DND-41 (cell line): ENCODE measurements at regions not wholly inside any gene's neighbourhood (a gene's known extent, or its start where the extent isn't known, plus 50 kb on each side); places are given as distances from the start of the nearest gene placed in this dataset.
A peak's percentile ranks its signal among the peaks of the same experiment; 100 is the strongest.

ENCODE experiments used
- ATAC-seq: fragments of 200-7000 bp; cut with Tn5 transposase; 3 replicates; pipeline ENCODE4 v1.9.1; 2021; ENCODE audit warnings: low read depth; ENCODE audit not compliant: insufficient read depth
- DNase-seq: peaks from one replicate; pipeline ENCODE4 v3.0.0-alpha.2; 2020
- H2AFZ ChIP-seq: 2 replicates; pipeline ENCODE4 v1.6.0; 2012; ENCODE audit warnings: low read depth, low read length
- H3K27ac ChIP-seq: 2 replicates; pipeline ENCODE4 v1.5.1; 2012; ENCODE audit warnings: low read length, inconsistent platforms
- H3K27me3 ChIP-seq: fragments of 200-600 bp; sonication (generic); 2 replicates; pipeline ENCODE4 v1.6.0; 2012; ENCODE audit warnings: low read length, mild to moderate bottlenecking, inconsistent platforms; ENCODE audit not compliant: insufficient read depth, poor library complexity
- H3K36me3 ChIP-seq: 2 replicates; pipeline ENCODE4 v1.5.1; 2012; ENCODE audit warnings: low read length, inconsistent platforms; ENCODE audit not compliant: insufficient read depth
- H3K4me1 ChIP-seq: 2 replicates; pipeline ENCODE4 v1.5.1; 2012; ENCODE audit warnings: mild to moderate bottlenecking, low read length; ENCODE audit not compliant: insufficient read depth
- H3K4me2 ChIP-seq: 2 replicates; pipeline ENCODE4 v1.6.0; 2012; ENCODE audit warnings: mild to moderate bottlenecking, moderate library complexity, low read length, inconsistent platforms; ENCODE audit not compliant: insufficient read depth
- H3K4me3 ChIP-seq, 2 experiments: fragments of 200-600 bp in 1 of 2; shearing (Covaris generic) in 1 of 2; 2 replicates each; pipeline ENCODE4 v1.5.1; 2012 to 2016; ENCODE audit warnings: inconsistent platforms in 2 of 2, low read length in 2 of 2, mild to moderate bottlenecking in 2 of 2, low read depth in 1 of 2, moderate library complexity in 1 of 2
- H3K79me2 ChIP-seq: 2 replicates; pipeline ENCODE4 v1.6.0; 2012; ENCODE audit warnings: low read length, inconsistent platforms; ENCODE audit not compliant: insufficient read depth
- H3K9ac ChIP-seq: 2 replicates; pipeline ENCODE4 v1.6.0; 2012; ENCODE audit warnings: low read depth, mild to moderate bottlenecking, inconsistent platforms, low read length, moderate library complexity
- H3K9me3 ChIP-seq: 2 replicates; pipeline ENCODE4 v1.5.1; 2012; ENCODE audit warnings: low read length, moderate library complexity, mild to moderate bottlenecking, inconsistent platforms; ENCODE audit not compliant: insufficient read depth, severe bottlenecking
- H4K20me1 ChIP-seq: 2 replicates; pipeline ENCODE4 v1.6.0; 2012; ENCODE audit warnings: low read length; ENCODE audit not compliant: insufficient read depth
- EZH2 ChIP-seq: IDR thresholded peaks from 3 replicates; pipeline ENCODE4 v1.6.1; 2012; ENCODE audit warnings: borderline replicate concordance, low read depth, mild to moderate bottlenecking, moderate library complexity, low read length, inconsistent platforms; ENCODE audit not compliant: severe bottlenecking
- TF ChIP-seq, protein P1 (sequence below): IDR thresholded peaks from 2 replicates; pipeline ENCODE4 v1.5.1; 2012; ENCODE audit warnings: borderline replicate concordance, low read length, moderate library complexity, mild to moderate bottlenecking; ENCODE audit not compliant: poor library complexity, severe bottlenecking; ENCODE audit errors: extremely low read depth

DNA sequence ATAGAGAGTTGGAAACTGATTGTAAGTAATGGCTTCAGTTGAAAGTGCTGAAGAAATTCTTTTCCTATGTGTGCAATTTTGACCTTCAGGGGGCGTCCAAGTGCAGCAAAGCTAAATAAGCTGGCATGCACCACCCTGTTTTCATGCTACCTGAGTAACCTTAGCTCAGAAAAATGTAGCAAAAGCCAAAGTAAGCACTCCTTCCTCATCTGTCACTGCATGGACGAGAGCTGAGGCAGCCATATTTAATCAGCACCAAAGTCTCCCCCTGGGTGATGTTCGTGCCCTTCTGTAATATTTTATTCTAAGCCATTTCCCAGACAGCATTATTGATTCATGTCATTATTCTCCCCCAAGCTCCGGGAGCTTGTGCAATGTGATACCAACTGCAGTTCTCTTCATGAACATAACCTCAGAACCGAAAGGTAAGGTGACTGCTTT lies 123.1 kb downstream of the RPS12 start:
- H3K9ac ChIP-seq = no peak overlapping the region
- H3K27me3 ChIP-seq = peaks cover 4% of the 10 kb centered on the region
- no peak for TF ChIP-seq EZH2
- TF ChIP-seq, protein P1, sequence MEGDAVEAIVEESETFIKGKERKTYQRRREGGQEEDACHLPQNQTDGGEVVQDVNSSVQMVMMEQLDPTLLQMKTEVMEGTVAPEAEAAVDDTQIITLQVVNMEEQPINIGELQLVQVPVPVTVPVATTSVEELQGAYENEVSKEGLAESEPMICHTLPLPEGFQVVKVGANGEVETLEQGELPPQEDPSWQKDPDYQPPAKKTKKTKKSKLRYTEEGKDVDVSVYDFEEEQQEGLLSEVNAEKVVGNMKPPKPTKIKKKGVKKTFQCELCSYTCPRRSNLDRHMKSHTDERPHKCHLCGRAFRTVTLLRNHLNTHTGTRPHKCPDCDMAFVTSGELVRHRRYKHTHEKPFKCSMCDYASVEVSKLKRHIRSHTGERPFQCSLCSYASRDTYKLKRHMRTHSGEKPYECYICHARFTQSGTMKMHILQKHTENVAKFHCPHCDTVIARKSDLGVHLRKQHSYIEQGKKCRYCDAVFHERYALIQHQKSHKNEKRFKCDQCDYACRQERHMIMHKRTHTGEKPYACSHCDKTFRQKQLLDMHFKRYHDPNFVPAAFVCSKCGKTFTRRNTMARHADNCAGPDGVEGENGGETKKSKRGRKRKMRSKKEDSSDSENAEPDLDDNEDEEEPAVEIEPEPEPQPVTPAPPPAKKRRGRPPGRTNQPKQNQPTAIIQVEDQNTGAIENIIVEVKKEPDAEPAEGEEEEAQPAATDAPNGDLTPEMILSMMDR = peak; percentile 58
- no peaks in the 10 kb centered on the region for H3K9me3 ChIP-seq
- DNase-seq (peak; percentile 21), ATAC-seq (no peak)
- H4K20me1 ChIP-seq = no peaks in the 10 kb centered on the region
- H3K36me3 ChIP-seq = no peaks in the 10 kb centered on the region
- H3K79me2 ChIP-seq = no peaks in the 10 kb centered on the region
- H3K4me1 ChIP-seq = no peaks in the 10 kb centered on the region
- no peak overlapping the region for H3K4me2 ChIP-seq
- no peak overlapping the region; the same call in 1 of the 2 replicates for H2AFZ ChIP-seq
- no peak overlapping the region for H3K27ac ChIP-seq
- H3K4me3 ChIP-seq = no peak overlapping the region

GRCh38 chr6:132948889-132949288 lies 134.5 kb downstream of the RPS12 start:
- H3K9me3 ChIP-seq = no peaks in the 10 kb centered on the region
- no peak overlapping the region for H3K4me2 ChIP-seq
- H3K27ac ChIP-seq = no peak overlapping the region
- no peaks in the 10 kb centered on the region for H3K27me3 ChIP-seq
- H3K79me2 ChIP-seq = no peaks in the 10 kb centered on the region
- DNase-seq (no peak), ATAC-seq (no peak)
- no peaks in the 10 kb centered on the region for H3K36me3 ChIP-seq
- H4K20me1 ChIP-seq = no peaks in the 10 kb centered on the region
- no peak overlapping the region for H3K4me3 ChIP-seq
- H3K9ac ChIP-seq = no peak overlapping the region
- no peaks in the 10 kb centered on the region for H3K4me1 ChIP-seq
- H2AFZ ChIP-seq = no peak overlapping the region
- TF ChIP-seq EZH2 = no peak
- TF ChIP-seq, protein P1 = no peak

DNA sequence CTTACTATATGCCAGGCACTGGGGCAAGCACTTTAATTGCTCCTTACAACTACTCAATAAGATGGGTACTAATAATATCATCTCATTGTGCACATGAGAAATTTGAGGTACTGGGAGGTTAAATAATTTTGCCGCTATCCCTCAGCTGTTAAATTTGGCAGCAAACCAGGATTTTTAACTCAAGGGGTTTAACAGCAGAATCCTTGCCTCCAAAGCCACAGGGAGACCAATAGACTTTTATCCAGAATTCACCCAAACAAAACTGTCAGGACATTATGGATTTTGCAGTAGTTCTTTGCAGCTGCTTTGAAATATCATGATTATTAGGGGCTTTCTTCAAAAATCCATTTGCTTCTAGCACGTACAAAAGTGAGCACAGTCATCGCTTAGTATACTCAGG lies 136.2 kb downstream of the RPS12 start:
- no peak overlapping the region for H3K27ac ChIP-seq
- H3K4me3 ChIP-seq = no peak overlapping the region
- no peaks in the 10 kb centered on the region for H3K9me3 ChIP-seq
- no peak for DNase-seq
- no peak overlapping the region for H3K4me2 ChIP-seq
- H3K79me2 ChIP-seq = no peaks in the 10 kb centered on the region
- no peak for TF ChIP-seq EZH2
- TF ChIP-seq, protein P1 = no peak
- H3K36me3 ChIP-seq = no peaks in the 10 kb centered on the region
- H4K20me1 ChIP-seq = no peaks in the 10 kb centered on the region
- H3K4me1 ChIP-seq = no peaks in the 10 kb centered on the region
- no peak overlapping the region for H2AFZ ChIP-seq
- ATAC-seq = no peak
- no peaks in the 10 kb centered on the region for H3K27me3 ChIP-seq
- H3K9ac ChIP-seq = no peak overlapping the region
